SK-N-DZ (cell line): ENCODE measurements at regions not wholly inside any gene's neighbourhood (a gene's known extent, or its start where the extent isn't known, plus 50 kb on each side); places are given as distances from the start of the nearest gene placed in this dataset.
A peak's percentile ranks its signal among the peaks of the same experiment; 100 is the strongest.
"Not testable (repeated sequence)": the region's sequence is repeated elsewhere in the genome, so short reads cannot be mapped to it uniquely, and the experiment has no call there.

Experiments
- DNase-seq: peaks from one replicate; pipeline ENCODE4 v3.0.0-alpha.2; 2015; ENCODE audit warnings: low spot score

DNA sequence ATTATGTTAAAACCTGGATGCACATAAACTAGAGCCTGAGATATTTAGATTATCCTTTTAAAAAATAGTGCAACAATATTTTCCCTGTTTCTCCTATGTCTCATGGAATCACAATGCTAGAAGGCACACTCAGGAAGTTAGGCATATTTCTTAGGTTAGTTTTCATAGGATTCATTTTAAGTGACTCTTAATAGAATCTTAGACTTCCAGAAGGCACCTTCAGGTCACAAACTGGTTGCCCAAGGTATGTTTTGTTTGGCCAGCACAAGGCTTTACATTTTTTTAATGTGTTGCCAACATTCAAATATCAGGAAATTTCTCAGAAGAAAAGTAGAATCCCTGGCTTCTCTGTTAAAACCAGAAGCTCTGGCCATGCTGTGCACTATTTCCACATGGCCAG is 129.3 kb downstream of the LNPK start:
- DNase-seq, result no peak

DNA sequence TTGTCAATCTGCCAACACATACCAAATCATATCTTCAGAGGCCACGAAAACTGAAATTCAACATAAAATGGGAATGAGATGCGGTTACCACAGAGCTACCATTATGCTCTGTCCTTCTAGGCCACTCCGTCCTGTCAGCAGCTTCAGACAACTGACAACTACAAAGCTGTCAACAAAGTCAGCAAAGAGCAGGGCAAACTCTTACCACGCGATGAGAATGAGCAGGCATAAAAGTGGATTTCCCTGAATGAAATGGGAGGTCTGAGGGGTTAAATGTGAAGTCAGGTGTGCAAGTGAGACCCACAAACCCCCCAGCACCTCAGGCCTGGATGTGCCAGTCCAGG is 130.1 kb downstream of the LNPK start:
- no peak for DNase-seq

DNA sequence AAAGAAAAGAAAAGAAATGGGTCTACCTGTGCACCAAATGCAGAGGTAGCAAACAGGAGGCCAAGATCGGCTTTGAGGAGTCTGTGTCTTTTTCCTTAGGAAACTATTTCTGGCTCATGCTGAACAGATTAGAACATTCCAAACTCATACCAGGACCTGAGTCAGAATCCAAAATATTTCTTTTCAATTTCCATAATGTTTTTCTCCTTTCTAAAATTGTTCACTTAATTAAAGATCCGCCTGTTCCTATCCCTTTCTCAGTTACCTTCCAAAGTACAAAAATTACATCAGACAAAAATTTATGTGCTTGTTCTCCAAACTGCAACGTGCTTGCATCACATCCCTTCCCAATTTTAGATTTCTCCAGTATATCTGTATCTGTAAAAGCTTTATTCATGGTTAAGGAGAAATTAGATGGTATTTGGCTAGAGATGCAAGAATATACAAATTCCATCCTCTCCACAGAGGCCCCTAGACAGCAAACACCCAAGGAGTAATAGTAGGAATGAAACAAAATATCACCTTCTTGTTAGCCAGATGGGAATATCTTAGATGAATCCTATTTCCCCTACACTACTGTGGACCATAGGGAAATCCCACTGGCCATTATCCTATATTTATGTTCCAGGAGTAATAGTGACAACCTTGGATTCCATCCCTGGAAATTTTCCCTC is 130.6 kb downstream of the LNPK start:
- DNase-seq, result no peak

DNA sequence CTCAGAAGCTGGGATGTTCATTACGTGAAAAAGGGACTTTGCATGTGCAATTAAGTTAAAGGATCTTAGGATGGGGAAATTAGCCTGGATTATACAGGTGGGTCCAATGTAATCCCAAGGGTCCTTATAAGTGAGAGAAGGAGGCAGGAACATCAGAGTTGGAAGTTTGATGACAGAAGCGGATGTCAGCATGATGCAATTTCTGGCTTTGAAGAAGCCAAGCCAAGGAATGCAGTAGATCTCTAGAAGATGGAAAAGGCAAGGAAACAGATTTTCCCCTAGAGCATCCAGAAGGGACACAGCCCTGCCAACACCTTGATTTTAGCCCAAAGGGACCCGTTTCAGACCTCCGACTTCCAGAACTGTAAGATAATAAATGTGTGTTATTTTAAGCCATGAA is 136.4 kb downstream of the LNPK start:
- DNase-seq, result no peak

DNA sequence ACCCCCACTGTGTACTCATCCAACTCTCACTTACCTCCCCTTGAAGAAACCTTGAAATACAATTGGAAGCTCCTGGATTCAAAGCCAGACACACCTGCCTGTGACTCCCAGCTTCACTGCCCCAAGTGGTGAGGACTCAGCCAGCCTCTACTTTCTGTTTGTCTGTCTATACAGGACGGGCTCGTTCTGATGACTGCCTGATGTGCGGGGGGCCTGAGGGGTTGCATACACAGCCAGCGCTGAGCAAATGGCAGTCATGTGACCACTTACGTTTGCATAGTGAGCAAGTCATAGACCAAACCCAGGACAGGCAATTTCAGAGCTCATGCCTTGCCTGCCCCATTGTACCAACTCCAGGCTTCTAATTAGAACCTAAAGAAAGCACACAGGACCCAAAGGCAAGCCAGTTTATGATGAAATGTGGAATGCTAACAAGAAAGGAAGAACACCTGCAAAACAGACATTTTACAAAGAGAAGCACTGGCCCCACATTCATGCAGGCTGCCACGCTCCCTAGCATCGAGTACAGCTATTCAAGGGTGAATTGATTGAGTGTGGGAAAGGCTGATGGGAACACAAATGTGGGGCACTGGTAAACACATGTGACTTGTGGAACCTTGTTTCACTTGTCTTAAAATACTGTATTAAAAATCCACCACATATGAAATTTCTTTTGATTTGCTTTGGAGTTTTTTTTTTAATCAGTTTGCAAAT is 137.8 kb downstream of the LNPK start:
- no peak for DNase-seq

DNA sequence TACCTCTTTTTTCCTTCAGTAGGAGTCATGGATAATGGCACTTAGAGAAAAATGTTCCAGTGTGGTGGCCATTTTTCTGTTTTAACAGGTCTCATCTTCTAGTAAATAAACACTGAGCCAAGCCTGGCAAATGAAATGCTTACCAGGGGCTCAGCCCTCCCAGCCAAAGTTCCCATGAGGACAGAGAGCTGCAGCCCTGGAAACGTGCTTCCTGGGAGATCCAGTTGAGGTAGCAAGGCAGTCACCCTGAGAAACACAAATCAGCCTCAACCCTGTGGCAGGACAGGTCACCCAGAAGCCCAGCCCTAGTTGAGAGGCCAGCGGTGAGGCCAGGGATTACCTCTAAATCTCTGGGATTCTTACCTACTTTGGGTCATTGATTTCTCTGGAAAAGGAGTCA is 140.1 kb downstream of the LNPK start:
- no peak for DNase-seq

DNA sequence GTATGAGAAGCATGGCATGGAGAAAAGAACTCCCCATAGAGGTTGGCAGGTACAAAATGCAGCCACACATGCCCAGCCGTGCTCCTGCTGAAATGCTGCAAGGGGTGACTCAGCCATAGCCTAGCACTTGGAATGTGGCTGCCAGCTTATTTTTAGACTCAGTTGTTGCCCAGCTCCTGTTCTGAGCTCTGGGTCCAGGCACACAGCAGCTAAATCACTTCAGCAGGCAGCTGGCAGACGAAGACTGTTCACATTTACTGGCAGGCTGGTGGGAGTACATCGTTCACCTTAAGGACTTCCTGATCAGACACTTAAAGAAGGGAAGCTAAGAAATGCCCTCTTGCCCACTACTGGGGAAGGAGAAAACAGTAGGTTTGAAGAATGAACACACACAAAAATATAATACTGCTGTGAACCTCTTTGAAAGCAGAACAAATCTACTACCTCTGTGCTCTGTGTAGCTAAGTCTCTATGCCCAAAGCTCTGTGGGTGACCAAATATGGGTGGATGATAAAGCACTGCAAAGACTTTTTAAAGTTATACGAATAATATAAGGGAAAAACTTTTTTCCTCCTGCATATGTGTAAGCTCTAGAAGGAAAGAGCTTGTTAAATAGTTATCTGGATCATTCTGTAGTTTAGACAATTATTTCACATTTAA is 146.1 kb downstream of the LNPK start:
- DNase-seq, result no peak

DNA sequence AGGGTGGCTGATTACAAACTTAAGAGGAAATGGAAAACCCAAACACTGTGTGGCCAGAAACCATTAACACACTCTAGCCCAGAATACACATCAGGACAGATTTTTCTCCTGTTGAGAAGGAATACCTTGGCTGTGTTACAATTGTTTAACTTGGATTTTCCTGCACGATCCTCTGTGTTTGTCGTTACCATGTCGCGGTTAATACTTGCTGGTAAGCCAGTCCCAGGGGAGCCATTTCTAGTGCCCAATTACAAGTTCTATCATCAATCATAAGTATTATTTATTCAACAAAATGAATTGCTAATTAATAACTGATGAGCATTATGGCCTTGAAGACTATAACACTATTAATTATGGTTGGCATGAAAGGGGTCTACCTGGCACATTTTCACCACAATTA is 146.8 kb downstream of the LNPK start:
- no peak for DNase-seq

DNA sequence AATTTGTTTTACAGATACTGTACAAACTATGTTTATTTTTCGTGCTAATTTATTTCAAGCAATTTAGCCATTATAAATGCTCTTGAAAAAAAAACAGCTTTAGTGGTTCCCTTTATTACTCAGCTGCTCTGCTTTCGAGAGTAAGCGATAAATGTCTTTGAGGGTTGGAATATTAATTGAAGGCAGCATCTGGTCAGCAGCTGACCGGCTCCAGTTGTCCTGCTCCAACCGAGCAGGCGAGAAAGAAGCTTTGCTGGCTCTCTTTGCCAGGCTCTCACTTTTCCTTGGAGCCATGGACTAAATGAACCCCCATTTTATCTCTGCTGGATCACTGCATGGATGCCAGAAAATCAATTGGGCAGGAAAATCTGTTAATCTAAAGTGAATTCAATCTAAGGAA is 147.4 kb downstream of the LNPK start:
- no peak for DNase-seq

DNA sequence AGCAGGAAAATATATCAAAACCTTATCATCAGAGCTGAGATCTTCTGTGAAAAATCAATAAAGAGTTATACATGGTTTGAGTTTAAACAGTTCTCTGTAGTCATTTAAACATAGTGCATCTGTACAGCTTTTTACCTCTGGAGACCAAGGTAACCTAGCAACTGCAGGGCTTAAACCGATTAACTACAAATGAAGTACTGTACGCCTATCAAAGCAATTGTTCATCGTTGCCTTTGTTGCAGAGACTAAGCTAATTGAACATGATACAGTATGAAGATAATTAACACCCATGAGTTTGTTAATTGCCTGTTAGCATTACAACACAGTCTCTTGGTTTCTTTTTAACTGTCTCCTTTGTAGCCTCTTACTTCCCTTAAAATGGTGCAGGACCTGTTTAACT is 147.9 kb downstream of the LNPK start:
- DNase-seq, result peak; percentile 48

DNA sequence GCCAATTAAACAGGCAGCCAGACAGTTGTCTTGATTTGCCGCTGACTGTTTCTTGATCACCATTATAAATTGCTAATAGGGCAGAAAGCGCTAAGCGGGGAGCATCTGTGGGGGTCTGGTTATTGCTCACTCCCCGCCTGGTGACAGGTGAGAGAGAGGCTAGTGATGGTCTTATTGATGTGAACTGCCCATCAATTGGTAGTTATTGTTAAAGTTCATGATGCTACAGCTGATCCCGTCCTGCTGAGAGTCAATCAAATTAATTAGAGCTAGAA is 148.5 kb downstream of the LNPK start:
- no peak for DNase-seq

DNA sequence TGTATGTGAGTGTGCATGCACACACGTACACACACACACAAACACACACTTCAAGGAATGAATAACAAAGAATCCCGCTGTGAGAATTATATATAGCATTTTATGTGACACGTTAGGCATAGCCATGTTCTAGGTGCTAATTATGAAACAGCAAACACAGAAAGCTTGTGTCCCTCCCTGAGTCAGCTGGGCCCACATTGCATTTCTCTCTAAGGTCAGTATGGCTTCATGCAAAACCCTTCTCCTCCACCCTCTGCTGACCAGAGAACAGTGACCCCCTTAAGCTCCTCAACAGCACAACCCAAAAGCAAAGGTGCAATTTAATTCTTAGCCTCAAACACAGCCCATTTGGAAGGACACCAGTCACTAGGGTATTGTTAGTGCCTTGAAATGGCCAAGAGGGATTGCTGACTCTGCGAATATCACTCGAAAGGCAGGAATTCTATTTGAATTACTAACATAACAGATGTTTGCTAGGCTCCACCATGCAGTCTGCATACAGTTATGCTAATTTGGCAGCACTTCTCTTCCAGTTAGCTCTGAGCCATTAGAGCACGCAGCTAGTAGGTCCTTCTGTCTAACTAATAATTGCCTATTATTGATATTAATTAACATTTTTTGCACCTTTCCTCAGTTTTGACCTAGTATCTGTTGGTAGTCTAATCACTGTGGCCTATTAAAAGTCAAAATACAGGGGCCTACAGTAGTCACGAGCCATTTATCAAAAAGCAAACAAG is 149.0 kb downstream of the LNPK start:
- no peak for DNase-seq

DNA sequence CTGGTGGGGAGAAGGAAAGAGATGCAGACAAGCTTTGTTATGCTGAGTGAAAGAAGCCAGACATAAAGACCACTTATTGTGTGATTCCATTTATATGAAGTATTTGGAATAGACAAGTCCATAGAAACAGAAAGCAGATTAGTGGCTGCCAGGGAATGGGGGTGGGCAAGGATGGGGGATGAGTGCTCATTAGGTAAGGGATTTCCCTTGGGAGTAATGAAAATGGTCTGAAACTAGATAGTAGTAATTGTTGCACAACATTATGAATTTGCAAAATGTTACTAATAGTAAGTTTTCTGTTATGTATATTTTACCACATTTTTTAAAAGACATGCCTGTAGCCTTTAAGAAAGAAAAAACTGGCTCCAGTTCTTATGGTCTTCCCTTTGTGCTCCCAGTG is 154.9 kb downstream of the LNPK start:
- no peak for DNase-seq

DNA sequence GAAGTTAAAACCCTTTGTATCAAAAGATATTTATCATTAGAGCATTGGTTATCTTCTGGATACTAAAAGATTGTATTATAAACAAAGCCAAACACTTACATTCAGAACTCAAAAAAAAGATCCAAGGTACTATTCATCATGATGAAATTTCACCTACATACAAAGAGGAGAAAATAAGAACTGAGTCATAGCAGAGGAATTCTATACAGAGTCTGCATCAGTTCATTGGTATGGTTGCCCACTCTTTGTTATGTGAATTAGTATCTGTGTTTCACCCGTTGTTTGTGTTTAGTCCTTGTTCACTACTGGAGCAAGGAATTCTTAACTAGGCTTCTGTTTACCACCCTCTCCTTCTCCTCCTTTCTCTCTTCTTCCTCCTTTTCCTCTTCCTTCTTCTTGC is 157.9 kb downstream of the LNPK start:
- DNase-seq, result no peak

DNA sequence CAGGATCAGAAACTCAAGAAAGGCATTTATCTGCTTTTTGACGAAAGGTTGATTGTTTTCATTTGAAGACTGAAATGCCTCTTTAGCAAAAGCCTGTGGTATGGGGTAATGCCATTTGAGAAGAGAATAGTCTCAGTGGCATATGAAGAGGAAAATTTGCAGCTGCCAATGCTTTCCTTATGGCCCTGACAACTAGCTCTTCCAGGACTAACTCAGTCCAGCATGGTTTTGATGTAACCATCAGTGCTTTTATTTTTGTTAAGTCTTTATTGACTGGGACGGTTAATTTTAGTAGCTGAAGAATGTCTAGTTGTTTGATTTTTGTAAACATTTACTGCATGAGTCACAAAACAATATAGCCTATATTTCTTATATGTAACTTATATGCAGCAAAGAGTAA is 158.4 kb downstream of the LNPK start:
- DNase-seq, result no peak

DNA sequence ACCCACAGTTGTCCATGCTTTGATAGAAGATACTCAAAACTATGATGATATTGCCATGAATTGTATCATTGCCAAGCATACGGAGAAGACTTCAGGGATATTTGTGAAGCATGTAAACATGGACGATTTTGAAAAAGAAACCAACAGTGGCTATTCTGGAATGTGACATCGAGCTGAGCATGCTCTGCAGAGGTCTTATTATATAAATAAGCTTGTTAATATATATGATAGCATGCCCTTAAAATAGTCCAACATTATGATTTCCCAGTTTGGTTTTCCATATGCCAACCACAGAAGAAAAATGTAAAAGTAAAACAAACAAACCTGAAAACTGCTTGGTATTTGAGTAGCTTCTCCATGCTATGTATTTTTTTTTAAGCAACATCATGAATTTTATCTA is 159.1 kb downstream of the LNPK start:
- no peak for DNase-seq

DNA sequence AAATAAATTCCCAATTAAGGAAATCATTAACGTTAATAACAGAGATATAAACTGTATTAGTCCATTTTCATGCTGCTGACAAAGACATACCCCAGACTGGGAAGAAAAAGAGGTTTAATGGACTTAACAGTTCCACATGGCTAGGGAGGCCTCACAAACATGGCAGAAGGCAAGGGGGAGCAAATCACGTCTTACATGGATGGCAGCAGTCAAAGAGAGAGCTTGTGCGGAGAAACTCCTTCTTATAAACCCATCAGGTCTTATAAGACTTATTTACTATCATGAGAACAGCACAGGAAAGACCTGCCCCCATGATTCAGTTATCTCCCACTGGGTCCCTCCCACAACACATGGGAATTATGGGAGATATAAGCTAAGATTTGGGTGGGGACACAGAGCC is 161.3 kb downstream of the LNPK start:
- DNase-seq, result not testable (repeated sequence)

DNA sequence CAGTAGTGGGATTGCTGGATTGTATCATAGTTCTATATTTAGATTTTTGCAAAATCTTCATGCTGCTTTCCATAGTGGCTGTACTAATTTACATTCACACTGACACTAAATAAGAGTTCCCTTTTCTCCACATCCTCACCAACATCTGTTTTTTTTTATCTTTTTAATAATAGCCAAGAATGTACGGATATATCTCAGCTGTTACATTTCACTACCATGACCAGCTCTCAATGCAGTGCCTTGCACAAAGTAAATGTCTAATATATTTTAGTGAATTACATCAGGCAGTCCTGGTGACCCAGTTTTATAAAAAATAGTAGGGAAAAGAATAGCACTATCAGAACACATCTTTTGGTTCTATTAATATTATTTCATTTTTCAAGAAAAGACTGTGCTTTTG is 161.8 kb downstream of the LNPK start:
- DNase-seq, result no peak

DNA sequence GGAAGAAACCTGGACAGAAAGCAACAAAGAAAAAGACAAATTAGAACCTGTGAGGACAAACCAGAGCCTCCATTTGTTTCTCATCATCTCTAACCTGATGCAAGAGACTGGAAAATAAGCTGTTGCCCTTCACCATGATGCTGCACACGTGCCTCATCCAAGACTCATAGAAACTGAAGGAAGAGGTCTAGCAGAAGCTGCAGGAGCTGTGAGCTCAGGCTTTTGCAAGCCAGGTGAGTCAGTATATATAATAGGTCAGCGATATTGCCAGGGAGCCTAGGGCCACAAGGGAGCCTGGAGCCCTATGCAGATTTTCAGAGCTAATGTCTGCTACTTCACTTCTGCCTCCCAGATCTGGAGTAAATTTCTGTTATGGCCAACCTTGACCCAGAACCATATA is 163.1 kb downstream of the LNPK start:
- DNase-seq, result no peak

DNA sequence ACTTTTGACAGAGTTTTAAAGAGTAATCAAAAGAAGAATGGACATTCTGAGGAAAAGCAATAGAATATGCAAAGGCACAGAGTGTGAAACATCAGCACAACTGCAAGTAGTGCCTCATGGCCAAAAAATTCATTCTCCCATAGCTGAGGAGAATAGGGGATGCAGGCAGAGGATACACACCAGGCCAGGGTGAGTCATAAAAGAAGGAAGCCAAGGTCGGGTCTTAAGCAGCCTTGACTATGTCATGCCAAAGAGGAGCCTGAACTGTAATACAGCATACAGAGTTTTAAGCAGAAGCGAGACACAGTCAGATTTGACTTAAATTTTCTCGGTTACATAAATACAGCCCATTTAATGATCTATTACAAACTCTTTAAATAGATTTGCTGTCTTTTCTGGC is 165.0 kb downstream of the LNPK start:
- no peak for DNase-seq

DNA sequence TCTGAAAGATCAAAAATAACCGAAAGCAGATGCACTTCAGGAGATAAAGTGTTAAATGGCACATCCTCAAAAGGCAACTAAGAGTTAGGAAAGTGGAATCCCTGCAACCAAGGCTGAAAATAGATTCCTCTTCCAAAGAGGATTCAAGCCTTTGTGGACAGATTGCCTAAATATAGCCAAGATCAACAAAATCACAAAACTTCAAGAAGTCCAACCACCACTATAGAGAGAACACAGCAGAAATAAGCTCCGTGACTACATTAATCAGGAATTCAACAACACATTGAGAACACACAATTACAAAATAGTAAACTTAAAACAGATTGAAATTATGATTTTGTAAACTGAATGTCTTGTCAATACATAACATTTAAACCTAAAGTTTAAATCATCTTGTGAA is 165.7 kb downstream of the LNPK start:
- DNase-seq, result no peak

DNA sequence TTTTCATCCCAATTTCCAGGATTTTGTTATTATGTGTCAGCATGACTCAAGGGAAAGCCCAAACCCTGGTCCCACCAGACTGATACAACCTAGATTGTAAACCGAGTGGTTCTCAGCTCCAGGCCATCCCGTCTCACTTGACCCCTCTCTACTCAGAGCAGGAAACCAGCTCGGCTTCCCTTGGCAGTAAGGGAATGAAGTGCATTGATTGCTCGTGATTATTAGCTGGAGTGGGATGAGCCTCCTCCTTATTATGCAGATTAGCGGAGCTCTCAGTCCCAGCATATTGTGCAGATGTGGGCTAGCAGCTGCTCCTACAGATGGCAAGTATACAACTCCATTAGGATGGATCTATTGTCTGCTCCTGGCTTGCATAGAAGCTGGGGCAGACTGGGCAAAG is 167.6 kb downstream of the LNPK start:
- DNase-seq, result no peak

DNA sequence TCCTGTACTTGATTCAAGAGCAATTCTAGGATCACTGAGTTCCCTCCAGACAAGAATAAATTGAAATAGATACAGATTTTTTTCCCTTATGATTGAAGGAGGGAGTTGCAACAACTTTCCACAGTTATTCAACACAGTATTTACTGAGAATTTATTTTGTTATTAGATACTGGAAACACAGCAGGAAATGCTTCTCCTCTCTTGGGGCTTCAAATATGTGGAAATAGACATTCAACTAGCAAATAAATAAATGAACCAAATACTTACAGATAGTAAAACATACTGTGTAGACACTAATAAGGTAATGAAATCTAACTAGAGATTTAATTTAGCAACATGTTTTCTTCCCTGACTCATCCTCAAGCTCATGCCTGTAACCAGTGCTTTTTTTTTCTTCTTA is 169.2 kb downstream of the LNPK start:
- DNase-seq, result no peak
